Right kidney (tissue), 1 donor: ENCODE measurements at regions not wholly inside any gene's neighbourhood (a gene's known extent, or its start where the extent isn't known, plus 50 kb on each side); places are given as distances from the start of the nearest gene placed in this dataset.

Experiments
- DNase-seq: peaks from one replicate; pipeline ENCODE4 v3.0.0-alpha.2; 2016

DNA sequence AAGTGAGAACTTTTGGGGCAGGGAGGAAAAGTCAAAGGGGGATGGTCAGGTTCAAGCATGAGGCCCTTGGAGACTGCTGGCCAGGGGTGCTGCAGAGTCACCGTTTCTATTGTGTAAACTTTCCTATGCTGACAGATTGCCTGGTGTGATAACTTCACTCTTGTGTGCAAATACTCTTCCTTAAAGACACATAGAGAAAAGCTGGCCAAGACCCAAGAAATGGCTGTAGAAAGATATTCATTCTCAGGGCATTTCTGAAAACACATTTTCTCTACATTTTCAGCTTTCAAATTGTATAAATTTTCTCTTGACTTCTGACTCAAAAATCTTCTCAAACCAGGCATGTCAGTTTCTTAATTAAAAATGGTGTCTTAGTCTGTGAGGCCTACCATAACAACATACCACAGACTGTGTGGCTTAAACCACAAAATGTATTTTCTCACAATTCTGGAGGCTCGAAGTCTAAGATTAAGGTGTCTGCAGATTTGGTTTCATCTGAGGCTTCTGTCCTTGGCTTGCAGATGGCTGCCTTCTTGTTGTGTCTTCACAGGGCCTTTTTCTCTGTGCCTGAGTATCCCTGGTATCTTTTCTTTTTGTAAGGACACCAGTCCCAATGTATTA, 304.5 kb downstream of the KCNRG start:
- no peak for DNase-seq

DNA sequence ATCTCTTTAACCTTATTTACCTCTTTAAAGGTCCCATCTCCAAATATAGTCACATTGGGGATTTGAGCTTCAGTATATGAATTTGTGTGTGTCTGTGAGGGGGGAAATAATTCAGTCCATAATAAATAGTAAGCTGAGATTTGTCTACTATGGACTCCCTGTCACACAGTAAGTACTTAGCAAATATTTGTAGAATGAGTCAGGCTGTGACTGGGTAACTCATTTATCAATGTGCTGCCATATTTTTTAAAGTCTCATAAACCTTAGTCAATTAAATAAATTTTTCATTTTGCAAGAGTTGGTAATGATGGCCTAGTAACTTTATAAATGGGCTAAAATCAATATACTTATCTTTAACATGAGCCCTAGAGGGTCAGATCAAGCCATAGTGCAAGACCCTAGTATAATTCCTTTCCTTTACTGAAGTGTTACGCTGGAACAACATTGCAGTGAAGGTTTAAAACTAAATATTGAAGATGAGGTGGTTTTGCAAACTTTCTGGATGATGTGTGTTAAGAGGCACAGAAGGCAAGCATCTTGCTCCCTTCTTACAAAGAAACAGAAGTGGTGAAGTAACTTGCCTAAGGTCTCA, 305.1 kb downstream of the KCNRG start:
- DNase-seq, result no peak

DNA sequence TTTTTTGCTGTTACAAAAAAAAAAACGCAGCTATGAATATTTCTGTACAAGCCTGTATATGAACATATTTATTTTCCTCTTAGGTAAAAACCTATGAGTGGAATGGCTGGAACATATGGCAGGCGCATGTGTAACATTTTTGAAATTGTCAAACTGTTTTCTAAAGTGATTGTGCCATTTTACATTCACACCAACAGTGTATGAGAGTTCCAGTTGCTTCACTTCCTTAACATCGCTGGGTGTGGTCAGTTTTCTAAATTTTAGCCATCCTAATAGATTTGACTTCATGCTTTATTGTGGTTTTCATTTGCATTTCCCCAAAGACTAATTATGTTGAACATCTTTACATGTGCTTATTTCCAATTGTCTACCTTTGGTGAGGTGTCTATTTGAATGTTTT, 306.8 kb downstream of the KCNRG start:
- DNase-seq, result no peak

DNA sequence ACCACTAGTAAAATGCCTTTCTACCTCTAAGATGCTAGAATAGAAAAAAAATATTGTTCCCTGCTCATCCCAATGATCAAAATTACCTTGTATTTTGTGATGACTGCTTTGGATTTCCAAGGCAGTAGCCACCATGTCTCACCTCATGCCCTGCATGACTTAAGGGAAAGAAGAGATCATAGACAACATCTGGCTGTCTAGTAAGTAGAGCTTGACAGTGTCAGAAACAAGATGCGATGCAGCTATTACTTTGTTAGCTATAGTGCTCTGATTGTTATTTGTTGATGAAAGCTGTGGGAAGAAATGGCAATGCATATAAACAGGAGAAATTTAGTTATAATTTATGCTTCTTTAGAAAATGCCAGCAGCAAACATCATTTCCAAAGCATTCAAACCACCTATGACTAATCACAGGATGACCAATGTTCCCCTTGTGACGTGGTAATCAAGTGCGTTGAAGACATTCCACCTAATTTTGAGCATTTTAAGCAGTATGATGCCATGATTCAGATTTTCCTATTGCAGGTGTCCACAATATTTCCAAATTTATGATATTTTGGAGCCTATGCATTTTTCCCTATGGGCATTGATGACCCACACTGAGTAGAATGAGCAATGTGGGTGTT, 308.3 kb downstream of the KCNRG start:
- DNase-seq, result no peak

DNA sequence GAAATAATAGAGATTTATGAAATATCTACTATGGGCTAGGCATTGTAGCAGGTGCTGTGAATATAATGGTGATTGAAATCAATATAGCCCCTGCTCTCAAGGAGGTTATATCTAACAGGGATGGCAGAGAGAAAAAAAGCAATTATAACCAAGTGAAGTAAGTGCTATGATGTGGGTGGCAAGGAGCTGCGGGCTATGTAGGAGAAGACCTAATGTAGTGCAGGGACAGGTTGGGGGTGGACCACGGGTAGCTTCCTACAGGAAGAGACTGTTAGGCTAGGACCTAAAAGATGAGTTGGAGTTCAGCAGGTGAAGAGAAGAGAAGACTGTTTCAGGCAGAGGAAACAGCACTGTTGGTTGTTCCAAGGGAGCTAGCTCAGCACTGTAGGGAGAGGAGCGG, 311.0 kb downstream of the KCNRG start:
- no peak for DNase-seq

DNA sequence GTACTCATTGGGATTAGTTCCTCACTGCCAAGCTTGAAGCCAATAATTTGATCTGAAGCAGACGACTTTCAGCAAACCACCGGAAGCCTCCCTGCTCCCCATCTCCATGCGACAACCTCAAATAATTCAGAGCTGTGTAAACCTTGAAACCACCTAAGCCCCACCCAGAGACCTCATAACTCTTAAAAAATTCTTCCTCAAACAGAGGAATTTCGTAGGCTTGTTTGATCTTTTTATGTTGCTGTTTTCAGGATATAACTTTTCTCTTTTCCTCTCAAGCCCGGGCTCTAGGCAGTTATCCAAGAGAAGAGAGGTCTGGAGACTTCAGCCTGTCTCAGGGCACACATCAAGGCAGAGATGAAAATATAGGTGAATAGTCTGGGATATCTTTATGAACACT, 311.6 kb downstream of the KCNRG start:
- DNase-seq, result no peak

DNA sequence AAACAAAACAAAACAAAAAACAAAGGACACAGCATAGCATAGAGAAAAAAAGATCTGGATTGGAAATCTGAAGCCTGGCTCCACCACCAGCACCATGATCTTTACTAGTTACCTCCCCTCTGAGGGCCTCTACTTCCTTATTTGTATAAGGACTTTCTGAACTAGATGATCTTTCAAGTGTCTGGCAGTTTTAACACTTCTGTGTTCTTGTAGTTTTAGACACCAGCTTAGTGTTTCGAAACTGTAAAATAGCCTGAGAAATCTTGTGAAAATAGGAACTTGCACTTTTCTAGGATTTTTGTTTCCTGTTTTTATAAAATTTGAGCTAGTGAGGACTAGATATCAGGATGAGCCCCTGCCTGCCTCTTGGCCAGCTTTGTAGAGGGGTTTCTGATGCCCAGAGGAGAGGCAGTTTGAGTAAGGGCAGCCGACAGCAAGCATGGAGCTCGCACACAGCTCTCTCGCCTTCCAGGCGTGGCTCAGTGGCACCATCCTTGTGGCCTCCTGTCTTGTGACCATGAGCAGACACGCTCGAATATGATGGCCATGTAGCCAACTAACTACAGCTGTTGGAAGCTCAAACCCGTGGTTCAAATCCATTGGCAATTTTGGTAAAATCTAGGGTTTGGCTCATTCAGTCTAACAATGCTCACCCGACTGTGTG, 319.0 kb downstream of the KCNRG start:
- DNase-seq, result no peak

DNA sequence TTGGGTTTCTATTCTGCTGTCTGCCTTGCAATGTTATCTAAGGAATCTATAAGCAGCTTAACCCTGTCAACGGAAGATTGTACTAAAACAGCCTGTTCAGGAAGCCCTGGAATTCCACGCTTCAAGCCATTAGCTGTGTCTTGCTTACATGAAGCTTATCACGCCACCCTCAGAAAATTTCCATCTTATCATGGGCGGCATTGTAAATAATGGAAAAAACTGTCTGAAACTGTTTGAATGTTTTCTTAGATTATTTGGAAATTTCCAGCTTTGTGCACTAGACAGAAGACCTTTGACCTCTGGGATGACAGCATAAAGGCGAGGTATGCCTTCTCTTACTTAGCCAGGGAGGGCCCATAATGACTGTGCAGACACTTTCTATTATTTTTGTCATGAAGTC, 319.7 kb downstream of the KCNRG start:
- no peak for DNase-seq

DNA sequence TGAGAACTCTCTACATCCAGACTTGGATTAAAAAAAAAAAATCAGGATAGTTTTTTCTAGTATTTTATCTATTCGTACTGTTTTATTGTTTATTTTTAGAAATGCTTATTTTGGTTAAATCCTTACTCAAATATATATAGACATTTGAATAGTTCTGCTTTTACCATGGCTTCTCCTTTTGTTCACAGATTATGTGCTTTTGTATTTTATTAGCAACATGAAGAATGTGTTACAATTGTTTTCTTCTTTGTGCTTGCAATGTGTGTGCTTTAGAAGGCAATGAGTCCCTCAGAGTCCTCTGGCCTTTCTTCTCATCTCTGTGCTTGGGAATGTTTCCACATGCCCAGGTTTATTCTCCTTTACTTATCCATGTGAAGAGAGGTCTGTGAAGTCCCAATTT, 324.0 kb downstream of the KCNRG start:
- DNase-seq, result no peak

DNA sequence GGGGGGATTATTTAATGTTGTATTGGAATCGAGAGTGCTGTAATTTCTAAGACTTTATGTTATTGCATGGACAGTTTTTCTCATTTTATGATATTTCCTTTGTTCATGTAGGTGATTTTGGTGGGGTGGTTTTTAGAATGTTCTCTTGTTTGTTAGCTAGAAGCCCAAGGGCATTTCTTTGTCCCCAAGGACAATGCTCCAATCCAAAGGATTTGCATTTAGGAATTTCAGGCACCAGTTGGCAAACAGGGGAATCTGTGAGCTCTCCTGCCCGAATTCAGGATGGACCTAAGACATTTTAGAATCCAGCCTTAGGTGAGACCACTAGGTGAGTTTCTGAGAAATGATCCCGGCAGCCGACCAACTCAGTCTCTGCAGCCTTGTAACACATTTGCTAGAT, 324.9 kb downstream of the KCNRG start:
- no peak for DNase-seq

DNA sequence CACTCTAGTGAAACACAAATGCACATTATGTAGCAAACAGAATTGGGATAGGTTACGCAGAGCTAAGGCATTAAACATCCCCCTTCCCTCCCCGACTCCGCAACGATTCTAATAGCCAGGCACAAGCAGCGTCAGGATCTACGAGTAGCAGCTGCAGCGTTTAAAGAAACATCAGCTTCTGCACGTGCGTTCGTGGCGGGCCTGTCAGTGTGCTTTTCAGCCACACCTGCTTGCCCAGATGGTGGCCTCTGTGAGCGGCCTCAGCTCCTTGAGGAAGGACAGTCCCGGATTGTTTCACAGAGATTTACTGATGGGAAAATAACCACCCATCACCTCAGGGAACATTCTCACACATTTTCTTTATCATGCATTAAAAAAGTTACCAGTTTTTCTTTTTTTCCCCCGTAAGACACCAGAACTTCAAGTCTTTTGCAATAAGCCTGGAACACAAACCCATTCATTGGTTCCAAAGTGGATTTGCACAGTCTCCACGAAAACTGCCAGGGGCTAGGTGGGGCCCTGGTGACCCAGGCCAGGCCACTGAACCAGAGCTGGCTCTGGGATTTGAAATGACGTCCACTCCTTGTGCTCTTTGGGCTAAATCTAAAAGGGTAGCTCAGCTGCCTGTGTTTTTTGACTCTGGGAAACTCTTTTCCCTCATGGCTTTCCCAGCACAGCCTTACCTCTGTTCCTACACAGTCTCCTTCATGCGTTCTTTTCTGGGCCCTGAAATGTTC, 325.5 kb downstream of the KCNRG start:
- DNase-seq, result peak; percentile 33

DNA sequence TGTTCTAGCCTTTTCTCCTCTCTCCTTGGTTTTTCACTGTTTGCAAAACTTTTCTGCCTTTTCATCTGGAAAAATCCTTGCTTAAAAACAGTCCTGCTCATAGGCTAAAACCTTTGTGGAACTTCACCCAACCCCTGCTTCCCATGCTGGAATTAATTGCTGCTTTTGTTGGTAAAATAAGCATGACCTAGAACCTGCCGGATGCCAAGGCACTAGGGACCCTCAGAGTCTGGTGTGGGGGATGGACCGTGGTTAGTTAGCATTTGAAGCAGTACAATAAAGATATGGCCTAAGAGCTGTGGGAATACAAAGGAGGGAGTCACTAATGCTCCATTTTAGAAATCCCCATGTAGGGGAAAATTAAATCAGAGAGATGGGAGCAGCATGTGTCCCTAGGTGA, 326.3 kb downstream of the KCNRG start:
- no peak for DNase-seq

DNA sequence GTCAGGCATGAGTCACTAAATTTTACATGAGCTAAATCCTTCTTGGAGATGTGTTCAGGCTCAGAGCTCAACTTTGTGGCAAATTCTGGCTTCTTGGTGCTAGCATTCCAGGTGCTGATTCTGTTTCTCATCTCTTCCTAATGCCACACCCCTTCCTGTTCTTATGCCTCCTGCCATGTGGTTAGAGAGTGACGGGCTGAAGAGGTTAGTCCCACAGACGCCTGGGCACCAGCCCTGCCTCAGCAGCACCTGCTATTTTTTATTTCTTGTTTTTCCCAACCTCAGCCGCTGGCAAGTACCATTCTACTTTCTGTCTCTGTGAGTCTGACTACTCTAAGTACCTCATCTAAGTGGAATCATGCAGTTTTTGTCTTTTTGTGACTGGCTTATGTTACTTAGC, 329.5 kb downstream of the KCNRG start:
- no peak for DNase-seq

DNA sequence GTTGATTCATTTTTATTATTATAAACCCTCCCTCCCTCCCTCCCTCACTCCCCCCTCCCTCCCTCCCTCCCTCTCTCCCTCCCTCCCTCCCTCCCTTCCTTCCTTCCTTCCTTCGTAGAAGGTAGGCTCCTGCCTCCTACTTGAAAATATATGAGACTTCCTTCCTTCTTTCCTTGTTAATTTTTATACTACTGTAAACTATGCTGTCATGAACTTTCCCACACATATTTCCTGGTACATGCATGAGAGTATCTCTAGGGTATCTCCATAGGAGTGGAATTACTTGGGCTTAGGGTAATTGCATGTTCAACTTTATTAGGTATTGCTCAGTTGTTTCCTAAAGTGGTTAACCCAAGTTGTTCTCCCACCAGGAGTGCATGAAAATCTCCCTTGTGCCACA, 330.6 kb downstream of the KCNRG start:
- no peak for DNase-seq

DNA sequence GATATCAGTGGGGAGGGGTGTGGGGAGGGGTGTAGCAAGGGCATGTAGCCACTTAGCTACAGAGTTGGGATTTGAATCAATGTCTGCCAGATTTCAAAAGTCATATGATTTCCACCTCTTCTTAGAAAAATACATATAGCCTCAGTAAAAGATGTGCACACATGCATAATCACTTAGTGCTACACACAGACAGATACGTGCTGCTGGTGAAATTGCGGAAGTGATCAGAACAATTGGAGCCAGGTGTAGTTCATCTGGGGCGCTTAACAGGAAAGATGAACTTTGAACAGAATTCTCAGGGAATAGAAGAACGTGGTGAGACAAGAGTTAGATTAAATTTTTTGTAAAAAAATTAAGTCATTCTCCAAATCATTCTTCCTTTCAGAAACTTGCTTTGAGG, 333.1 kb downstream of the KCNRG start:
- DNase-seq, result no peak

DNA sequence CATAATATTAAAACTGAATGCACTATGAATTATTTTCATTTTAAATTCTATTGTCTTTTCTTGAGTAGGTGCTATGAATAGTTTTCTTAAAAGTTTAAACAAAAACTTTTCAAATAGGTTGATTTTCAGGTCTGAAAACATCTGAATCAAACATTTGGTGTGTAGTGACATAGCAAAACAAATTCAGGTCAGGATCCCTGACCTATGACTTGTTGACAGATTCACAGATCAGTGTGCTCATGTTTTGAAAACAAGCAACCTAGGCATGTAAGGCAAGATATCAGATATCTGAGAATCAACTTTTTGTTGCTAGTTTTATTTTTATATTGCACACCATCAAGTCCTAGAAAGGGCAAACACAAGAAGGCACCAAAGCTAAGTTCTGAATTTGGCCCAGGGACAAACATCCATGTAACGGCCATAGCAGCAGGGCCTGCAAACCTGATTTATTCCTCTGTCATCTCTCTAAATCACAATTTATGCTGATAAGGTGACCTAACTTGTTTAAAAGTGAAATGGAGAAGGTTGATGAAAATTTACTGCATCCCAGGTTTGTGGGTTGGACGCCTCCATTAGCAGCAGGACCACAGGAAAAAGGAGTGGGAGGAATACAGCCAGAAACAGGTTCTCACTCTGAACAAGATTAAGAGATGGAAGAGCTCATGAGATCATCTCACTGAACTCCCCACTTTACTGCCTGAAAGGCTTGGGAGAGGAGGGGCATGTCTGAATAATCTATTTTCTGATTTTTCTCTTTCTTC, 337.7 kb downstream of the KCNRG start:
- DNase-seq, result no peak

DNA sequence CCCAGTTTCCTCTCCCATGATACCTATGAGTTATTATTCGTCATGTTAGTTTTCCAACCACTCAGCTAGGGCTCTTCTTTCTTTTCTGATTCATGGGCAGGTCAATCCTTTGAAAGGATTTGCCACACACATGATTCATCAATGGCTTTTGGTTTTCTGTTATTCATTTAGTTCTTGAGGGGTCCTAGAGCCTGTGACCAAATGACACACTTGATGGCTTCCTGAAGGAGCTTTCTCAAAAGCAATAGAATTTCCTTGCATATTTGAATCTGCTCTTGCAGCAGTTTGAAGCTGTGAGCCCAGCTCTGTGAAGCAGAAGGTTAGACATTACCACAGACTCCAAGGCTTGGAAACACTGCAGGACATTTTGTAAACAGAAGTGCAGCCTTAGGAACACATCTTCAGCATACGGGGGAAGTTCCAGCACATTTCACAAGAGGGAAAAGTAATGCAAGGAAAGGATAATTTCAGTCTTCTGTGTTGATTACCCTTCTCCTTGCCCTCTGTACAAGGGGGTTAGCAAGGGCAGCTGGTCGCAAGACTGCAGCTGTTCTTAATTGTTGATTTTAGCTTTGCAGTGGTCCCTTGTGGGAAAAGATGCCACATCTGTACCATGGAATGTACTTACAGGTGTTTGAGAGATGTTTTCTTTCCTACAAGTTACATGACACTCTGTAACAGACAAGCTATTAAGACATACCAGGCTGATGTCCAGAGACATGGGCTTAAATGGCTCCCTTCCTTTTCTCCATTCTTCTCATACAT, 338.6 kb downstream of the KCNRG start:
- DNase-seq, result no peak

DNA sequence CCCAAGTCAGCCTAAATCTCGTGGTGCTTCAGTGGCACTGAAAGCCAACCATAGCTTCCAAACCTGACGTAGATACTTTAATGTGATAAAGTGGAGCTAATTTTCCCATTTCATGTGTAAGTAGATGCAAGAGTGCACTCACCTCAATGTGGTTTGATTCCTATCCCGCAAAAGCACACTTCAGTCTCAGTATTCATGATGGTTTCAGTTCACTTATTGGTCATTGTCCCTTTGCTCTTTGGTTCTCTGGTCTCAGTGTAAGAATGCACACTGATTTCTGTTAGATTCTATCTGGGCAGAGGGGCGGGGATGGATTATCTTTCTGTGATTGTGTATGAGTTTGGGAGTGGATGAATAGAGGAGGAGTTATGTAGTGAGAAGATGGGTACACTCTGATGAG, 340.6 kb downstream of the KCNRG start:
- DNase-seq, result no peak

DNA sequence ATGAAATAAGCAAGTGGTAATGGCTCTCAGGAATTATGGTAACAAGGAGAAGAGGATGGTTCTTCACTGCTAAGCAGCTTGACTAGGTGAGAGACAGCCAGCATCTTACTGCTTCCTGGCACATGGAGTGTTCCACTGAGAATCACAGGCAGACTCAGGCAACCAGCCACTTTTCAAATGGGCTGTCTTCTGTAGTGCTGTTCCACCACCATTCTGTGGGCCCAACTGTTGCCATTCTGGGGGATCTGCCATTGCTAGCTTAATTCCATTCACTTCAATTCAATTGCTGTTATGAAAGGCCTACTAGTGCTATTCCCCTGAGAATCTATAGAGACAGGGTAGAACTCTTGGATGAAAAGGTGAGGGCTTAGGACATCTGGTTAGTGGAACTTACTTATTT, 341.9 kb downstream of the KCNRG start:
- no peak for DNase-seq

DNA sequence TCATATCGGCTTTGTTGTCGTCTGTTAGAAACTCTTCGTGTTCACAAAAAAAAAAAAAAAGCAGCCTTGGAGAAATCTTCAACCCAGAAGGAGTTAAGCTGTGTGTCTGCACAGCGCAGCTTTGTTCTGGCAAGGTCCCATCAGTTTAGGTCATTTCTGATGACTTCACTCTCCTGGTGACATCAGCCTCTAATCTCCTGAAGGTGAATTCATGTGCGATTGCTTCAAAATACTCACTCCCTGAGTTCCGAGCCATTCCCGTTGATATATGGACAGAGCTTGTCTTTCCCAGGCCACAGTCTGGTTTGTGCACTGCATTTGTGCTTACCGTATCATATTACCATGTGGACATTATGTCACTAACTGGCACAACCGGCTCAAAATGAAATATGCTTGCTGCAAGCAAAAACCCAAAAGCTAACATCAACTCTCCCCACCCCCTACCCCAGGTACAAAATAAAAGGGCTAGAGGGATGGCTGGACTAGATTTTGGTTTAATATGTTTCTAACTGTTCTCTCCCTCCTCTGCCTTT, 342.4 kb downstream of the KCNRG start:
- peak; percentile 48 for DNase-seq
